NK-92 treated with Interleukin-12 subunit alpha and Interleukin-12 subunit beta, amount 100 ng/mL, for 24 hours (cell line): ENCODE measurements at regions not wholly inside any gene's neighbourhood (a gene's known extent, or its start where the extent isn't known, plus 50 kb on each side); places are given as distances from the start of the nearest gene placed in this dataset.

ENCODE experiments used
- DNase-seq: peaks from one replicate; lab custom pipeline; 2025; lab: John Stamatoyannopoulos, UW

GRCh38 chr4:20528508-20528907 is 171.8 kb upstream of the PACRGL start:
- no peak for DNase-seq

GRCh38 chr4:20529691-20530090 is 170.6 kb upstream of the PACRGL start:
- no peak for DNase-seq

DNA sequence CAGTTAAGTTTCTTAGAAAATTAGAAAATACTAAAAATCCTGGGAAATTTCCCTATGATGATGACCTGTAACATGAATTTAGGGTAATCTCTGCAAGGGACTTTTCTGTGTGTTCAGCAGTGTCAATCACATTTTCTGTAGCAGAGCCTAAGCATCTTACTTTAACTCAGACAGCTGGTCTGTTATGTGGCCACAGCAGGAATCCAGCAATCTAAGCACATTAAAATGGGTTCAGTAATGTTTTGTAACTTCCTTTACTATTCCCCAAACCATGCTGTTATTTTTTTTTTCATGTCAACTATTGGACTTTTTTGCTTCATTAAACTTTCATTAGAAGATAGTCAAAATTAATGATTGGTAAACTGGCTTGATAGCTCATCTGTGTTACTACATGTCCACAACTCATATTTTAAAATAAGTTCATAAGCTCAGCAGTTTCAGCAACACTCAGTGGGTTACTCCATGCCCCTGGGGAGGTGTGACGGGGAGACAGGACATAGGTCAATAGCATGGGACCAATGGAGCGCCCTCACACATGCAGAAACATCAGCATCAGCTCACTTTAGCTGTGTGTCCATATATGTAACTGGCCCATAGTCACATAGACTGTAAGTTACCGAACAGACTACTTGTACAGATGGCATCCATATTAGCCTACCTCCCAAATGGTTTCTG is 168.0 kb upstream of the PACRGL start:
- no peak for DNase-seq

- no peak for DNase-seq
Measured at GRCh38 chr4:20532871-20533870, 167.1 kb upstream of the PACRGL start.

DNA sequence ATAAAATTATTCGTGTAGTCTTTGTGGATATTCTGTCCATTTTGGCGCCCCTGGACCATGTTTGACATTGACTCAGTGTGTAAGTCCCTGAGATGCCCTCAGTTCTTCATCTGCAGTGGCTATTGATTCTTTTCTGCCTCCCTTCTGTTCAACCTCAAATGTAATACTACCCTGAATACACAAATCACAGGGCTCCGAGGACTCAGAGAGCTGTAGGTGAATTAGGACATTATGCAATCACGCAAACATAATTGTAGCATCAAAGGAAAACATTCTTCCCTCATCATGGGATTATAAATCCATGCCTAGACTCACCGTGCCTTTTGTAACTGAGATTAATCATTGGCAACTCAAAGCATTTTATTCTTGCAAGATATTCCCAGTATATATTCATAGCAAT is 161.4 kb upstream of the PACRGL start:
- DNase-seq = no peak

DNA sequence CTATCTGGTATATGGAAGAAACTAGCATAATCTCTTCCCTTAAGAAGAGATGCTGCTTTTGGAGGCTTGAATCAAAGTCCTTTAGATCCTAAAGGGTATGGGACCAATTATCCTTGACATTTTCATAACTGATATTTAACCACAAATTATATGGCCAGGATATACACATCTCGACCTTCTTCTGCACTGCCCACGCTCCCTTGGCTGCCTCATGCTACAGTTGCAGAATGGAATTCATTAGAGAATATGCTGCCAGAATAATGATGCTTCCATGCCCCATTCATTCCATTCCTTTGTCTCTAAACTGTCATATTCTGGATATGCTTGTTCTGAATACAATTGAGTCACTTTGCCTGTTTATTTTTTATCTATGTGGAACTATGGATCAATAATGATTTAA is 157.1 kb upstream of the PACRGL start:
- no peak for DNase-seq

GRCh38 chr4:20544645-20545044 is 155.6 kb upstream of the PACRGL start:
- DNase-seq = no peak

DNA sequence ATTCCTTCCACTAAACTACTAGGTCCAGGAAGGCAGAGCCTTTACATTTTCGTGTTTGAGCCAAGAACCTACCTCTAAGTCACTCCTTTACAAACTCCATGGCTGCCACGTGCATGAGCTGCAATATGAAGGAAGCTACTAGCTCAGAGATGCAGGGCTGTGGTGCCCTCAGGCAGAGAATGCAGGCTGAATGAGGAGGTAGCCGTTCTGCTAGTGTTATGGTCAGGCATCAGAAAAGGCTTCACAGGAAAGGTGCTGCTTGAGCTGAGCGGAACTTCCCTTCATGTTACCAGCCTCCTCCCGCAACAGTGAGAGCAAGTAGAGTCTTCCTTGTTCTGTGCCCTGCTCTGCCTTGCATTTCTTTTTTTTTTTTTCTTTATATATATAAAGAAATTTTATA is 148.3 kb upstream of the PACRGL start:
- DNase-seq = no peak

DNA sequence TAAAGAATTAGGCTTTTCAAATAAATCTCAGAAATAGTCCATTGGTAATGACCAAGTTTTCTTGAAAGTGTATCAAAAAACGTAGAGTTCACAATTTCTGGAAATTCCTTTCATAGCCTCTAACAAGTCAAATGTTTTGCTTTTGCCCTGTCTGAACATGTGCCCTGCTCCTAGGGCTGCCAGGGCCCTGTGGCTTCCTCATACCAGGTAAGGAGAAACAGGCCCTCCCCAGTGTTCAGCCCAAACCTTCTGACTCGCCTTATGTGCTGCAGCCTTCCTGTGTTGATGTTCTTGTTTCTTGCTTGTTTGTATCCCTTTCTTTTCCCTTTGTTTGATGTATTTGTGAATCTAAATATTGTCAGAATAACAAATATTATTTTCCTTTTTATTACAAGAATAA is 146.1 kb upstream of the PACRGL start:
- DNase-seq = no peak

- DNase-seq = no peak
Measured at GRCh38 chr4:20565075-20565721, 135.1 kb upstream of the PACRGL start.

DNA sequence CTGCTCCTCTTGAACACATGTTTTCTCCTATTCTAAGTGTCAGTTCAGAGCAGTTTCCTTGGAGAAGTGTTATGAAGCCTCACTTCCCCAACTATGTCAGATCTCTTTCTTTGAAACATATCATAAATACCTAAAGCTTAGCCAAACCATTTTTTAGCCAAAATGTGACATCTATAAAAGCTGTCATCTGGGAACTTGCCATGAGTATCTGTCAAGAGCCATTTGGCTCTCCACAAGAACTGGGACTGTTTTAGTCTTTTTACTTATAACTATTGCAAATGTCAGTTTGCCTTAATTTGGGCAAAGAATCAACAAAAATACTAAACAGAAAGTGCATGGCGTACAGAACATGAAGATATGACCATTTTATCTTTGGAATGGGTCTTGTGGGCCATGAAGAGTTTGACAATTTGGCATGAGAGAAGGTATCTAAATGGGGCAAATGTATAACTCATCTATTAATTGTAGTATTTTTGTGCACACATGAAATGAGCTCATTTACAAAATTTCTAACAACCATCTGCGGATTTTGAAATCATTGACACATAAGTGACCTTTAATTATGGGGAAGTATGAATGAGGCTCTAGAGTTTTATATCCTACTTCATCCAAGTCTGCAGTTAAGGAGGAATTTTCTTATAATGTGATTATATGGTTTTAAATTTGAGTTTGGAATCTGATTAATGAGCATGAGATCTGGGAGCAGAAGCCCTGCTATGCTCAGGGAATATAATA is 129.1 kb upstream of the PACRGL start:
- DNase-seq = no peak

GRCh38 chr4:20572976-20573375 is 127.3 kb upstream of the PACRGL start:
- no peak for DNase-seq

- DNase-seq = no peak
Measured at GRCh38 chr4:20574986-20575385, 125.3 kb upstream of the PACRGL start.

DNA sequence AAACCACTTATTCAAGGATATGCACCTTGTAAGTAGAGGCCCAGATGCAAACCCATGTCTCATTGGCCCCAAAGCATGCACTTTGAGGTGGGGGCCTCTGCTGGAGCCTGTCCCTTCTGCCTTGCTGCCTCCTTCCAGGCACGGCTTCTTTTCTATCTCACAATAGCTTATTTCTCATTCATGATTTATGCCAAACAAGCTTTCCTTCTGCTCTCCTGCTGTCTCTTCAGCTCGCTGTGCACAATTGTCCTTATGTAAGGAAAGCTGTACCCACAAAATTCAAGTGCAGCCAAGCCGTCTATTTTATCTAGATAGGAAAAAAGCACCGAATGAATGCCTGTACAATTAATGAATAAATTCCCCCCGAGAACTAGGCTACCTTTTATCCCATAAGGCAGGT is 124.8 kb upstream of the PACRGL start:
- no peak for DNase-seq

GRCh38 chr4:20576861-20577260 is 123.4 kb upstream of the PACRGL start:
- DNase-seq = no peak

- no peak for DNase-seq
Measured at GRCh38 chr4:20577702-20578101, 122.6 kb upstream of the PACRGL start.

DNA sequence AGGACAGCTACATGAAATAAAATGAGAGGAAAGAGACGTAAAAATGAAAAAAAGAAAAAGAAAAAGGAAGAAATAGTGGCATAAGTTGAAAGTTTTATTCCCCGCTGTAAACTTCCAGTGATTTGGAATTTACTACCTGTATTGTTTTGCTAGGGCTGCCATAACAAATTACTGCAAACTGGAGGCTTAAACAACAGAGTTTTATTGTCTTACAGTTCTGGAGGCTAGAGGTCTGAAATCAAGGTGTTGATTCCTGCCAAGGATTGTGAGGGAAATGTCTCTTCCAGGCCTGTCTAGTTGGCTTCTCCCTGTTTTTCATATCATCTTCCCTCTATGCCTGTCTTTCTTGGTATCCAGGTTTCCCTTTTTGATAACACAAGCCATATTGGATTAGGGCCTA is 119.4 kb upstream of the PACRGL start:
- DNase-seq = no peak

DNA sequence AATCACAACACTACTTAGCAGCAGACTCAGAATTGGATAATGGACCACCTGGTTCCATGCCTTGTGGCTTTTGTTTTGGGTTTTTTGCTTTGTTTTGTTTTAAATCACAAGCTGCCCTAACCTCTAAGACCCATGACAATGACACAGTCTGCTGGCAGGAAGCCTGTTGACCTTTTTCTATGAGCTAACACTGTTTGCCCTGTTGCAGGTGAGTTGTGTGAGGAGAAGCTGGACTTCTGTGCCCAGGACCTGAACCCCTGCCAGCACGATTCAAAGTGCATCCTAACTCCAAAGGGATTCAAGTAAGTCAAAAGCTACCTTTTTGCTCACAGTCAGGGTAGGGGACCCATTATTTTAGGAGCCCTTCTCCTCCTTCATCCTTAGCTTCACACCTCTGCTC is 110.8 kb upstream of the PACRGL start:
- no peak for DNase-seq

- DNase-seq = no peak
Measured at GRCh38 chr4:20590849-20591248, 109.4 kb upstream of the PACRGL start.

- no peak for DNase-seq
Measured at GRCh38 chr4:20591571-20591970, 108.7 kb upstream of the PACRGL start.

DNA sequence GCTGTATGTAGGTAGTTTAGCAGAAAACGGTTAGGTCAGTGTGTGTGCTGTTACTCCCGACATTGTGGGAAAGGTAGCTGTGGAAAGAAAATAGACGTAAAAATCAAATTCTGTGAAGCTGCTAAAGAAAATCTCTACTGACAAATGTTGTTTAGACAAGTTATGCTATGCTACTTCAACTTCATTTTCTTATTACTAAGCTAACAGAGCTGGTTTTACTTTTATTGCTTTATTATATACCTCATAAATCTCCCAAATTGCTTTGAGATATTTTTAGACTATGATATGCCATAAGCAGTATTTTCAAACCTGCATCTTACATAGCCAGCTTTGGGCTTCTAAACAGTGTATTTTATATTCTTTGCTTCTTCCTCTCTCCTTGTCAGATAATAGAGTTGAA is 108.2 kb upstream of the PACRGL start:
- no peak for DNase-seq

DNA sequence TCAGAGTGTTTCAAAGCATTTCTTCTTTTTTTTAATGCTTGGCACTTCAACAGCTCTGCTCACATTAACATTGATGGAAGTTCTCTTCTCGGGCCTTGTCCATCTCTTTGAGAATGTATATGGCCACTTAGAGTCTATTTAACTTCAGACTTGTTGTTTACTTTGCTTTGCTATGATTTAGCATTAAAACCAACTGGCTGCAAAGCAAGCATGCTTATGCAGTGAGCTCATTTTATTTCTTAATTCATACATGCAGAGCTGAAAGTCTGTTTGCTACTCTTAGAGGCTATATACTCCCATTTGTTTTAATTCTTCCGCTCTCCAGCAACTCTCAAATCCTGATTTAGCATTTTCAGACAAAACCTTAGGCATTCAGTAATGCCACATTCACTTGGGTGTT is 107.6 kb upstream of the PACRGL start:
- DNase-seq = no peak
